Neural progenitor cell (in vitro differentiated cells): ENCODE measurements at regions not wholly inside any gene's neighbourhood (a gene's known extent, or its start where the extent isn't known, plus 50 kb on each side); places are given as distances from the start of the nearest gene placed in this dataset.

Source experiments
- DNase-seq: peaks from one replicate; pipeline ENCODE4 v3.0.0-alpha.2; 2016; ENCODE audit warnings: low spot score
- H2AFZ ChIP-seq: fragments of 200-600 bp; sonication (generic); replicated peaks from 2 replicates; pipeline ENCODE4 v1.6.1; 2016; ENCODE audit warnings: antibody characterized with exemption
- H3F3A ChIP-seq: fragments of 200-600 bp; sonication (generic); 2 replicates; pipeline ENCODE4 v1.6.1; 2016; ENCODE audit warnings: antibody characterized with exemption, low read depth
- H3K27ac ChIP-seq: fragments of 200-600 bp; sonication (generic); 2 replicates; pipeline ENCODE4 v1.5.1; 2016; ENCODE audit warnings: mild to moderate bottlenecking
- H3K27me3 ChIP-seq: fragments of 200-600 bp; sonication (generic); 2 replicates; pipeline ENCODE4 v1.6.1; 2016; ENCODE audit warnings: mild to moderate bottlenecking, moderate library complexity
- H3K36me3 ChIP-seq: fragments of 200-600 bp; sonication (generic); 2 replicates; pipeline ENCODE4 v1.5.1; 2016
- H3K4me1 ChIP-seq: fragments of 200-600 bp; sonication (generic); 2 replicates; pipeline ENCODE4 v1.6.1; 2016; ENCODE audit warnings: mixed run types
- H3K4me2 ChIP-seq: fragments of 200-600 bp; sonication (generic); 2 replicates; pipeline ENCODE4 v1.6.1; 2016
- H3K4me3 ChIP-seq: fragments of 200-600 bp; sonication (generic); 2 replicates; pipeline ENCODE4 v1.5.1; 2016
- H3K79me2 ChIP-seq: fragments of 200-600 bp; sonication (generic); 2 replicates; pipeline ENCODE4 v1.6.1; 2016; ENCODE audit warnings: low read depth
- H3K9ac ChIP-seq: fragments of 200-600 bp; sonication (generic); 2 replicates; pipeline ENCODE4 v1.6.1; 2016
- H3K9me3 ChIP-seq: fragments of 200-600 bp; sonication (generic); 2 replicates; pipeline ENCODE4 v1.5.1; 2016; ENCODE audit warnings: low read depth
- H4K20me1 ChIP-seq: fragments of 200-600 bp; sonication (generic); 2 replicates; pipeline ENCODE4 v1.6.1; 2016; ENCODE audit warnings: low read depth
- H3K27ac Mint-ChIP-seq: 3 replicates; pipeline ENCODE4 v1.8.0; 2021; ENCODE audit warnings: mixed read lengths
- H3K27me3 Mint-ChIP-seq: 2 replicates; pipeline ENCODE4 v1.8.0; 2022; ENCODE audit warnings: low read depth, mild to moderate bottlenecking, inconsistent platforms, moderate library complexity, mixed read lengths; ENCODE audit not compliant: insufficient read depth
- H3K36me3 Mint-ChIP-seq: 3 replicates; pipeline ENCODE4 v1.8.0; 2021; ENCODE audit warnings: mixed read lengths
- H3K4me1 Mint-ChIP-seq: 3 replicates; pipeline ENCODE4 v1.8.0; 2021; ENCODE audit warnings: mixed read lengths
- H3K4me3 Mint-ChIP-seq: 3 replicates; pipeline ENCODE4 v1.8.0; 2021; ENCODE audit warnings: mild to moderate bottlenecking, moderate library complexity, mixed read lengths
- H3K9me3 Mint-ChIP-seq: 3 replicates; pipeline ENCODE4 v1.8.0; 2020; ENCODE audit warnings: mixed read lengths
- CTCF ChIP-seq: fragments of 200-600 bp; sonication (generic); IDR thresholded peaks from 2 replicates; pipeline ENCODE4 v1.5.1; 2017; ENCODE audit warnings: antibody characterized with exemption, mild to moderate bottlenecking
- EZH2 ChIP-seq: fragments of 200-600 bp; sonication (generic); IDR thresholded peaks from 2 replicates; pipeline ENCODE4 v1.6.1; 2017; ENCODE audit warnings: antibody characterized with exemption, mild to moderate bottlenecking, moderate library complexity
- EZH2phosphoT487 ChIP-seq: fragments of 200-600 bp; sonication (generic); IDR thresholded peaks from 2 replicates; pipeline ENCODE4 v1.6.1; 2017; ENCODE audit warnings: antibody characterized with exemption

- TF ChIP-seq EZH2 (no peak), EZH2phosphoT487 (no peak), CTCF (no peak)
- Histone ChIP-seq H3K9ac (no peak overlapping the region), H3K9me3 (no peaks in the 10 kb centered on the region), H3F3A (no peaks in the 10 kb centered on the region), H3K27ac (no peak overlapping the region), H2AFZ (no peak overlapping the region), H3K4me3 (no peak overlapping the region), H4K20me1 (no peaks in the 10 kb centered on the region), H3K79me2 (no peaks in the 10 kb centered on the region), H3K4me1 (no peaks in the 10 kb centered on the region), H3K27me3 (no peaks in the 10 kb centered on the region), H3K4me2 (no peak overlapping the region), H3K36me3 (no peaks in the 10 kb centered on the region)
- DNase-seq = no peak
- Mint-ChIP-seq H3K27ac (no peak overlapping the region), H3K27me3 (no peaks in the 10 kb centered on the region), H3K9me3 (no peaks in the 10 kb centered on the region), H3K4me1 (no peaks in the 10 kb centered on the region), H3K36me3 (no peaks in the 10 kb centered on the region), H3K4me3 (no peak overlapping the region)
Measured at GRCh38 chr15:62612183-62612733, 430.3 kb upstream of the TPM1 start.

- H3K36me3 Mint-ChIP-seq = no peaks in the 10 kb centered on the region
- Histone ChIP-seq H3K9me3 (no peaks in the 10 kb centered on the region), H3K27ac (no peak overlapping the region), H3K4me3 (no peak overlapping the region), H3K4me2 (no peak overlapping the region), H3K79me2 (no peaks in the 10 kb centered on the region), H3F3A (no peaks in the 10 kb centered on the region), H4K20me1 (no peaks in the 10 kb centered on the region), H3K27me3 (no peaks in the 10 kb centered on the region), H3K9ac (no peak overlapping the region), H3K36me3 (no peaks in the 10 kb centered on the region), H3K4me1 (no peaks in the 10 kb centered on the region), H2AFZ (no peak overlapping the region)
- H3K27me3 Mint-ChIP-seq = no peaks in the 10 kb centered on the region
- H3K4me1 Mint-ChIP-seq = peaks cover 2% of the 10 kb centered on the region
- TF ChIP-seq CTCF (no peak), EZH2 (no peak), EZH2phosphoT487 (no peak)
- H3K4me3 Mint-ChIP-seq = no peak overlapping the region
- no peaks in the 10 kb centered on the region for H3K9me3 Mint-ChIP-seq
- no peak overlapping the region for H3K27ac Mint-ChIP-seq
- no peak for DNase-seq
Measured at GRCh38 chr15:62612771-62613170, 429.8 kb upstream of the TPM1 start.

GRCh38 chr15:62616746-62617145 lies 425.8 kb upstream of the TPM1 start:
- Histone ChIP-seq H4K20me1 (no peaks in the 10 kb centered on the region), H3K4me2 (no peak overlapping the region), H3K9ac (no peak overlapping the region), H3K36me3 (no peaks in the 10 kb centered on the region), H3K27me3 (no peaks in the 10 kb centered on the region), H2AFZ (no peak overlapping the region), H3K79me2 (no peaks in the 10 kb centered on the region), H3K27ac (no peak overlapping the region), H3K9me3 (no peaks in the 10 kb centered on the region), H3K4me3 (no peak overlapping the region), H3K4me1 (no peaks in the 10 kb centered on the region), H3F3A (no peaks in the 10 kb centered on the region)
- TF ChIP-seq CTCF (no peak), EZH2phosphoT487 (no peak), EZH2 (no peak)
- H3K9me3 Mint-ChIP-seq = no peaks in the 10 kb centered on the region
- H3K27me3 Mint-ChIP-seq = no peaks in the 10 kb centered on the region
- no peak overlapping the region for H3K4me3 Mint-ChIP-seq
- peaks cover 10% of the 10 kb centered on the region for H3K4me1 Mint-ChIP-seq
- H3K27ac Mint-ChIP-seq = no peak overlapping the region
- no peak for DNase-seq
- no peaks in the 10 kb centered on the region for H3K36me3 Mint-ChIP-seq
